ENCODE measurements at regions not wholly inside any gene's neighbourhood (a gene's known extent, or its start where the extent isn't known, plus 50 kb on each side); places are given as distances from the start of the nearest gene placed in this dataset.
A peak's percentile ranks its signal among the peaks of the same experiment; 100 is the strongest.

DNA sequence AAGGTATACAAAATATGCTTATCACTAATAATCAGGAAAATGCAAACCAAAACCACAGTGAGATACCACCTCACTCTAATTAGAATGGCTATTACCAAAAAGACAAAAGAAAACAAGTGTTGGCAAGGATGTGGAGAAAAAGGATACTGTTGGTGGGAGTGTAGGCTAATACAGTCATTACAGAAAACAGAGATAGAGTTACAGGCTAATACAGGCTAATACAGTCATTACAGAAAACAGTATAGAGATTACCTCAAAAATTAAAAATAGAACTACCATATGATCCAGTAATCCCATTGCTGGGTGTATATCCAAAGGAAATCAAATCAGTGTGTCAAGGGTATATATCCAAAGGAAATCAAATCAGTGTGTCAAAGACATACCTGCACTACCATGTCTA is 238.4 kb downstream of the PLPP3 start:
- no peak for DNase-seq

DNA sequence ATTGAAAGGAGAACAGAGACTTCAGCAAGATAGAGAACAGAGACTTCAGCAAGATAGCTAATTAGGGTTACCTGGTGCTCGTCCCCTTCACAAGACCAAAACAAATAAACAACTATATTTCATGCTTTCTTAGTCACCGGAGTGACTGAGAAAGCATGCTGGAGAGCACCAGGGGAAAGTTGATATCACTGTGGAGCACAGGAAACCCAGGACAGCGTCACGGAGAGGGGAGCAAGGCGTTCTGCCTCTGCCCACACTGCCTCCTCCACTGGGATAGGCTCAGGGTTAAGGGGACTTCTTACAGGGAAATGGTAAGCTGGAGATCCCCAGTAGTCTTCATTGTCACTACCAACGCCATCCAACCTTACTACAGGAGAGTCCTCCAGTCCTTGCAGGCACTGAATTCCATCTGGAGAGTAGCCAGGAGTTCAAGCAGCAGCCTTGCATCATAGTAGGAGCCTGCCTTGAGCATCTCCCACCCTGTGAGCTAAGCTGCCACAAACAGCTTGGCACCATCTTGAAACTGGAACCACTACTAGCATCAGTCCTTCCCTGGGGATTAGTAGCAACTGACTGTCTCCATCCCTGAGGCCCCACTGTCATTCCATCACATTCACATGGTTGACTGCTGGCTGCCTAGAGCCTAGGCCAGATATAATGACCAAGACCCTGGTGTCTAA is 239.4 kb downstream of the PLPP3 start:
- no peak for DNase-seq

DNA sequence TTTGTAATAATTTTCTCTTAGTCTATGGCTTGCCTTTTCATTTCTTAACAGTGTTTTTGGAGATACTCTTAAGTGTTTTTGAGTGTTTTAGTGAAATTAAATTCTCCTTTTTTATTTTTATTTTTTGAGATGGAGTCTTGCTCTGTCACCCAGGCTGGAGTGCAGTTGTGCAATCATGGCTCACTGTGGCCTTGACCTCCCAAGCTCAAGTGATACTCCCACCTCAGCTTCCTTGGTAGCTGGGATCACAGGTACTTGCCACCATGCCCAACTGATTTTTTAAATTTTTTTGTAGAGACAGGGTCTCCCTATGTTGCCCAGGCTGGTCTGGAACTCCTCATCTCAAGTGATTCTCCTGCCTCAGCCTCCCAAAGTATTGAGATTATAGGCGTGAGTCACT is 240.3 kb downstream of the PLPP3 start:
- DNase-seq: no peak

DNA sequence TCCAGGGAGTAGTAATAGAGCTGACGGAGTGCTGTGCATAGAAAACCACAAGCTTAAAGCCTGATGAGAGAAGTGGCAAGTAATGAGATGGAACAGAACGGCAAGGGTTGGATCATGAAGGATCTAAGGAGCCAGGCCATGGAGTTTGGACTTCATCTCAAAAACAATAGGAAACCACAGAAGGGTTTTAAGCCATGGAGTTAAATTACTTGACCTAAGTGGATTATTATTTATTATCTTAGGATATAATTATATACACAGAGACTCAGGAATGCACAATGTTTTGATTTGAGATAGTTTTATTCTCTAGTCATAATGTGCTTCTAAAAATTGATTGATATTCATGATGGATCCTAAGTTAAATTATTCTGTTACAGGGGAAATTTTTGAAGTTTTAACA is 242.4 kb downstream of the PLPP3 start:
- DNase-seq: no peak

DNA sequence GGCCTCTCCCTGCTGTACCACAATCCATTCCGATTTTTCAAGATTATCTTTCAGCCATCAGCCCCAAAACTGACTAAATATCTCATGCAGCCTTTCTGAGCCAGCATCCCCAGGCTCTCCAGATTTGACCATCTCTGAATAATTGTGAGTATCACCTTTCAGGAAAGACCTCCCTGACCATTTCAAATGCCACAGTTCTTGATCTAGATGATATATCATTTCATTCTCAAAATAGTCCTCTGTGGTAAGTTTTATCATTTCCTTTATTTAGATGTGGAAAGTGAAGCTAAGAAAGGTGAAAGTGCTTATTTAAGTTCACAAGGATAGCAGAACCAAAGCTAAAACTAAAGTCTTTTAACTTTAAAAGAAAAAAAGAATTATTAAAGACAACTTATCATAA is 244.0 kb downstream of the PLPP3 start:
- DNase-seq: no peak

DNA sequence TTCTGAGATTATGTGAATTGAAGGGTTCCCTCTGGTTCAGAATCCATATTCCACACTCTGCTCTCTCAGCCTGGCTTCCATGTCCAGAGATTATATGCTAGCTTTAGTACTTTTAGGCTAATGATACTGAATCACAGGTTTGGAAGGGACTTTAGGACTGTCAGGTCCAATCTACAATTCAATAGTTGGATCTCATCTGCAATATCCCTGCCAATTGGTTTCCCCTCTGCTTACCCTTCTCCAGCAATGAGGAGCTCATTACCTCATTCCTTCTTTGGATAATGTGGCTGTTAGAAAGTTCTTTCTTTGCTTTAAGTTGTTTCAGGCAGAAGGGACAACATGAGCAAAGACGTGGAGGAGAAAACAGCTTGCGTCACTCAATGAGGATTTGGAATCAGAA is 245.3 kb downstream of the PLPP3 start:
- no peak for DNase-seq

DNA sequence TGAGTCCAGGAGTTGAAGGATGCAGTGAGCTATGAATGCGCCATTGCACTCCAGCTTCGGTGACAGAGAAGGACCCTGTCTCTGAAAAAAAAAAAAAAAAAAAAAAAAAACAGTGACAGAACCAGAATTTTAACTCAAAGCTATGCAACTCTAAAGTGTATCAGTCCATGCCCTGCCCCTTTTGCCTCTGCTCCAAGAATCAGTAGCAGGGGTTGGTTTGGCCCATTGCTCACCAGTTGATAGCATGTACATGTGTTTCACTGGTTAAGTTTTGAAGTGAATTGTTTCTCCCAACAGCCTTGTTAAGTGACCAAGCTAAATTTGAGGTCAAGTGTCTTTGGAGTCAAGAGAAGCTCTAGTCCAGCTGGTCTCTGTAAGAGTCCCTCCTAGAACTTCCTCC is 245.9 kb downstream of the PLPP3 start:
- no peak for DNase-seq

DNA sequence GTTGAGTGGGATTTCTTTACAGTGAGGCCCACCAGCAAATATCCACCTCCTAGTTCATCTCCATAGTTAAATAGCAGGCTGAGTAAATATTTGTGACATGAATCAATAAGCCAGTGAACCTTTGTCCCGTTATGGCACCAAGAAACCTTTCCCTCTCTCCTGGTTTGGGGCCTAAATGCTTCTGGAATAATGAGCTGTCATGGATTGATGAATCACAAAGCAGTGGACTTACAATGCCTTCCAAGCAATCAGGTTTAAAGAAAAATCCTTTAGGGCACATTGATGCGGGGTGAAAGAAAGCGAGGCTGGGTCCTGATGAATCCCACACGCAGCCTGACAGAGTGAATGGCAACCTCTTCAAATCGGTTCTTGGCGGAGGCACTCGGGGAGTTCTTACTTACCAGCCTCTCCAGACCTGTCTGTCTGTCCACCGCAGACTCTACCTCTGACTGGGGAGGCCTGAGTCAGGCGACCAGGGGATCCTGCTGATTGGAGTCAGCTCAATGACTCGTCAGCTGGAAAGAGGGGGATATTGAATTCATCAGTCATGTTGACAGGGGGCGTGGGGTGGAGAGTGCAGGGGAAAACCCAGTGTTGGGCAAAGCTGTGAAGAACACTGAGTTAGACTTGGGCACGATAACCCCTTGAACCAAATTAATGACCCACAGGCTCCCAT is 247.3 kb downstream of the PLPP3 start:
- DNase-seq: no peak

DNA sequence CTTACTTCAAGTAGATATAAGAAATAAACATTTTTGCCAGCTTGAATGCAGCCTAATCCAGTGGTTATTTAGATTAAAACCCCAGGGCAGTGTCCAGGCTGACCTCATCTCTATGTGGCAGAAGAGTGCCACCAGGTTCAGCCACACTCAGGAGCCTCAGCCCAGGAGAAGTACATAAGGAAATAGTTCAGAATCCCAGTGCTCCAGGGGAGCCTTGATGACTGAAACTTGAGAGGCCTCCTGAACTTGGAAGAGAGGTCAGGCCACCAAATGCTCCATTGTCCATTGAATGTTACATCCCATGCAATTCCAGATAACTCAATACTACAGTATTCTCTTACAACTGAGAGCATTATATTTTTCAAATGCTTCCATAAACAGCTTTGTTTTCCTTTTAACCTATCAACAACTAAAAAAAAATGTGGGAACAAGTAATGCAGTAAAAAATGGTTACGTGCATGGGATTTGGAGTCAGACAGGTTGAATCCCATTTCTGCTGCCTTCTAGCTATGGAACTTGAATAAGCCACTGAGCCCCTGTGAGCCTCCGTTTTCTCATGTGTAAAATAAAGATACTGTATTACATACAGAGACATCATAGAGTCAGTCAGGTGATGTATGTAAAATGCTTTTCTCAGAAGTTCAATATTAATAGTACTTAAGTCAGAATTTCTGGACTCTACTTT is 248.0 kb downstream of the PLPP3 start:
- no peak for DNase-seq

DNA sequence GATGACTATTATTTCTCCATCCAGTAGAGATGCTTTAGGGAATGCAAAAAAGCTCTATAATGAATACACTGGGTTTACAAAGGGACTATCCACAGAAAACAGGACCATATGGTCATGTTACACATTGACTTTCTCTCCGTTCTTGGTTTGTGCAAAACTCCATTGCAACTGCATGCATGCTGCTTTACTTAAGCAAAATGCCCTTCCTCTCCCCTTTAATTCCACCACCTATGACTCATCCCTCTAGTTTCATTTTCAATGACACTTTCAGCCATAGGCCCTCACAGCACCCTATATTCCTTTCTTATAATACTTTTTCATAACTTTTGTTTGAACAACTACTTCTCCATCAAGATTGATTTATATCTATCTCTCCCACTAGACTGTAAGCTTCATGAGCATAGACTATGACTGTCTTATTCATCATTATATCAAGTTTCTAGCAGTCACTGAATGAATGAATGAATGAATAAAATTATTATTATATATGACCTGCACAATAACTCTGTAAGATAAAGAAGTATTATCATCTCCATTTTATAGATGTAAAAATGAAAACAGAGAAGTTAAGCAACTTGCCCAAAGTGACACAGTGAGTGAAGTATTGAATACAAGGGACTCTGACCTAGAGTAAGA is 248.9 kb downstream of the PLPP3 start:
- peak; percentile 3 for DNase-seq

DNA sequence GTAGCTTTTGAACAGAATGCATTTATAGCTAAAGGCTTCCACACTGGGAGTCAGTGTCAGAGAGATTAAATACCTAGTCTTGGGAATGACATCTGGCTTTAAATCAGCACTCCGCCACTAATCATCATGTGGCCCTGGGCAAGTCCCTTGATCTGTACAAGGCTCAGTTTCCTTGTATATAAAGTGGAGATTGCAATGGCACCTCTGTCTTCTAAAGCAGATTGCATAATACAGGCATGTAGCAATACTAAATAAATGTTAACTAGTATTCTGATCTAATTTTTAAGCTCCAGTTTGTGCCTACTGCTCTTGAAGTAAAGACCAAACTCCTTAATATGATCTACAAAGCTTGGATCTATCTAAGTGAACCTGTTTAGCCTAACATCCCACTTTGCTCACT is 249.4 kb downstream of the PLPP3 start:
- DNase-seq: no peak

DNA sequence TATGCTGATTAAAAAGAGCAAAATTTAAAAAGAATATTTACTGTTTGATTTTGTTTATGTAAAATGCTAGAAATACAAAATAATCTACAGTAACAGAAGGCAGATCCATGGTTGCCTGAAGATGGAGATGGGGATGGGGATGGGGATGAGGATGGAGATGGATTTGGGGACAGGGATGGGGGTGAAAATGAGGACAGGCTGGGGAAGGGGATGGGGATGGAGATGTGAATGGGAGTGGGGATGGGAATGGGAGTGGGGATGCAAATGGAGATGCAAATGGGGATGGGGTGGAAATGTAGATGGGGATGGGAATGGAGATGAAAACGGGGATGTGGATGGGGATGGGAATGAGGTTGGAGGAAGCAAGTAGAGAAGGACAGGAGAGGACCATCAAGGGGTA is 252.2 kb downstream of the PLPP3 start:
- no peak for DNase-seq

DNA sequence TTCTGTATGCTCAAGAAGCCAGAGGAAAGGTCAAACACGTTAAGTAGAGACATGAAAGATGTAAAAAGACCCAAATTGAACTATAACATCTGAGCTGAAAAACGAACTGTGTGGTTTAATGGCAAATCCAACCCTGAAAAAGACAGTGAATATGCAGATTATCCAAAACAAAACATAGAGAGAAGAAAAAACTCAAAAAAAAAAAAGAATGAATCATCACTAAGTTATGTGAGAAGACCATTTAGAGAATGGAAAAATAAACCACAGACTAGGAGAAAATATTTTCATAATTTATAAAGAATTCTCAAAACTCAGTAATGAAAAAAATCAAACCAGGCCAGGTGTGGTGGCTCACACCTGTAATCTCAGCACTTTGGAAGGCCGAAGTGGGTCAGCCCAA is 253.3 kb downstream of the PLPP3 start:
- DNase-seq: no peak

DNA sequence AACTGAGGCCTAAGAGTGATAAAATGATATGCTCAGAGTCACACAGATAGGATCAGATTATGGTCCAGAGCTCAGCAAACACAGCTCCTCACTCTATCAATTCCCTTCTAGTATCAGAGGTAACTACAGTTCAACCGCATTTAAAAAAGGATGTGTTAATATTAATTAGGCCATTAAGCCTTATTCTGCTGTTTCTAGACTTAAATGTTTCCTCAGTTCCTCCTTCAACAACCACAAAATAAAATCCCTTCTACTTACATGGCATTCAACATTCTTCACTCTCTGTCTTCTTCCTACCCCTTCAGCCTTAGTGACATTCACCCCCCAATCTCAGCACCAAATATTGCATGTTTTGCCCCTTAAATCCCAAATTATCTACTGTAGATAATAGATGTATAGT is 254.9 kb downstream of the PLPP3 start:
- DNase-seq: no peak

DNA sequence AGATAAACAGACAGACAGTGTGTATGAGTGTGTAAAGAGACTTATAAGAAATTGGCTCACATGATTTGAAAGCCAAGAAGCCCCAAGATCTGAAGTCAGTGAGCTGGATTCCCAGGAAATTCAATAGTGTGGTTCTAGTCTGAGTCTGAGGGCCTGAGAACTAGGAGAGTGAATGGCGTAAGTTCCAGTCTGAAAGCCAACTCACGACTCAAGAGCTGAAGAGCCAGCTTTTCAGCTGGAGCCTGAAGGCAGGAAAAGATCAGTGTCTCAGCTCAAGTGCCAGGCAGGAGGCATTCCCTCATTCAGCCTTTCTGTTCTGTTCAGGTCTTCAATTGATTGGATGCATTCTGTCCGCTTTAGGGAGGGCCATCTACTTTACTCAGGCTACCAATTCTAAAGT is 257.2 kb downstream of the PLPP3 start:
- DNase-seq: no peak

DNA sequence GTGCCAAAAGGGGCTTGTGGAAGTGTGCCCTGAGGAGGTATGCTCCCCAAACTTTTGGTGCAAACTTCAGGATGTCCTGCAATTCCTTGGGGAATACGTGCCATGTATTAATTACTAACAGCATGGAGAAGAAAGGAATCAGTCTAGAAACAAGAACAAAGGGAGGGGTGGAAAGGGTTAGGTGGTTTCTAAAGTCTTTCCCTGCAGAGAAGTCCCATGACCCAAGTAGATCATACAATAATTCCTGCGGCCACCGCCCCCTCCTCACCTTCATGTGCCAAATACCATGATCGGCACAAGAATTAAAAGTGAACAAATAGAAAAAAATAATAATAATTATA is 258.2 kb downstream of the PLPP3 start:
- DNase-seq: no peak

DNA sequence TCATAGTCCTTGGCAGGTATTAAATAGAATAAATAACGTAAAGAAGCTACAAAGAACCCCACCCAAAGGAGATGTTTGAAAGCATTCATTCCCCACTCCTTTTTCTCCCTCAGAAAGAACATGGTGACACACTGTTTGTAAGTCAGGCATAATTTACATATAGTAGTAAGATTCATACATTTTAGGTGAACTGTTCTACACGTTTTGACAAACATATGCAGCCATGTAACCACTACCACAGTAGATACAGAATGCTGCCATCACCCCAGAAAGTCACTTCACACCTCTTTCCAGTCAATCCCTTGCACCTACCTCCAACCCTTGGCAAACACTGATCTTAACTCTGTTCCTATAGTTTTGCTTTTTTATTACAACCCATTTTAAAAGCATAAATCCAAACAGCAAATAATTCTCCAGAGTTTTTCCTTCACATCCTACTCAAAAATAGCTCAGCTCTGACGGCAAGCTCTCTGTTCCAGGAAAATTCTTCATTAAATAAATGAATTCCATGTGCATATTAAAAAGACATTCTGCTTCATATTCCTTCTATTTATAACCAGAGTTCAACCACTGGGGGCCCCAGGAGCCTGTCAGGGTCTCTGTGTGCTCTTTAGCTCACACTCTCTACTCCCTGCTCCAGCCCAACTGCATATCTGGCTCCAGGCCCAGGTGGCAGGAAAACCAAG is 258.8 kb downstream of the PLPP3 start:
- no peak for DNase-seq

DNA sequence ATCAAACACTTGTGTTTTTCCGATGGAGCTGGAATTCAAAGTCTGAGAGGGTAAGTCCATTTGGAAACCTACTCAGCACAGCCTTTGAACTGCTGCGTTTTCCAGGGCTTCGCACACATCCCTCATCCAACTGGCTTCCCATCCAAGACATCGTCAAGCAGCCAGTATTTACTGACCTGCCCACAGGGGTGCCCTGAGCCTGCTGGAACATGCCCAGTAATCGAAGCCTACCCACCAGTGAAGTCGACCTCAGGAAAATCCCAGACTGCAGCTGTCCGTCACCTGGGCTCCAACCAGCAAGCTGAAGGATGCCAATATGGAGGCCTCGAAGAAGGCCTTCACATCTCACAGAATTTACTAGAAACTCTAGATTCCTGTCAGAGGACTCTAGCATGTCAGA is 261.6 kb downstream of the PLPP3 start:
- DNase-seq: no peak

DNA sequence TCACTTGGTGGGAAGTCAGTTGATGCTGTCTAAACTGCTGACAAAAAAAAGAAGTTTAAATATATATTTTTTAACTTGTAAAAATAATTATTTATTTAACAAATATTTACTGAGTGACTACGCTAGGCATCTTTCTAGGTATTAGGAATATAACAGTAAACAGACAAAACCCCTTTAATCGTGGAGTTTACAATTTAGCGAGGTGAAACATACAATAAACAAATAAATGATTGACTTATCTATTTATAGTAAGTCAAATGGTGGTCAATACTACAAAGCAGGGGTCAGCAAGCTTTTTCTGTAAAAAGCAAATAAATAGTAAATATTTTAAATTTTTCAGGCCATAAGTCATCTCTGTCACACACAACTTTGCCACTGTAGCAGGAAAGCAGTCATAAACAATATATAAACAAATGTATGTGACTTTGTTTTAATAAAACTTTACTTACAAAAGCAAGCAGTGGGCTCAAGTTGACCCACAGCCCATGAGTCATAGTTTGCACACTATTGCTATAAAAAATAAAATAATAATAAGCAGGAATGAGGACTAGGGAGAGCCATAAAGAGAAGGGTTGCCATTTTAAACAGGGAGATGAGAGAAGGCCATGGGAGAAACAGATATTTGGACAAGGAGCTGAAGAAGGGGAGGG is 263.9 kb downstream of the PLPP3 start:
- no peak for DNase-seq

DNA sequence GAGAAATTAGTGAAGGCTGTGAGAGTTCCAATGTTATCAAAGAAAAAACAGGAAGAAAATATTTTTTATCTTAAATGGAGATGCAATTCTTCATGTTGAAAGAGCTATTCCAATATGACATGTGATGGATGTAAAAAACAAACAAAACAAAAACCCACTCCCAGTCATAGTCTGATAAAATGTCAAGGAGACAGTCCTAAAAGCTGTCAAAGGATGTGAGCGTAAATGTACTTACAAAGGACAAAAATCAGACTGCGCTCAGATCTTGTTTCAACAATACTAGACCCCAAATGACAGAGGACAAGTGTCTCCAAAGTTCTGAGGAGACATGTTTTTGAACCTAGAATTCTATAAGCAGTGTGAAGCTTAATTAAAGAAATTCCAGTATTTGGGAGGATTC is 265.8 kb downstream of the PLPP3 start:
- no peak for DNase-seq

DNA sequence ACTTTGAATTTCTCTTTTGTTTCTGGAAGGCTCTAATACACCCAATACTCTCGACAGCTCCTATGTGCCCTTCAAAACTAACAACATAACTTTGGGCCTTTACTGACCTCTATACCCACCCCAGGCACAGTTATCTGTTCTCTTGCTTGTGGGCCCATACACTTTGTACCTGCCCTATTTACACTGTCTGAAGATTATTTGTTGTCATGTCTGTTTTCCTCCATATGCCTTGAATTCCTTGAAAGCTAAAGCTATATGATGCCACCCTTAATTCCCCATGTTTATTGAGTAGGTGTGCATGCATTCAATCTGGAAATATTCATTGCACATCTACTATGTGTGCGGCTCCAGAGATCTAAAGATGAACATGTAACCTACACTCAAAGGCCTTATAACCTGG is 267.6 kb downstream of the PLPP3 start:
- DNase-seq: no peak

DNA sequence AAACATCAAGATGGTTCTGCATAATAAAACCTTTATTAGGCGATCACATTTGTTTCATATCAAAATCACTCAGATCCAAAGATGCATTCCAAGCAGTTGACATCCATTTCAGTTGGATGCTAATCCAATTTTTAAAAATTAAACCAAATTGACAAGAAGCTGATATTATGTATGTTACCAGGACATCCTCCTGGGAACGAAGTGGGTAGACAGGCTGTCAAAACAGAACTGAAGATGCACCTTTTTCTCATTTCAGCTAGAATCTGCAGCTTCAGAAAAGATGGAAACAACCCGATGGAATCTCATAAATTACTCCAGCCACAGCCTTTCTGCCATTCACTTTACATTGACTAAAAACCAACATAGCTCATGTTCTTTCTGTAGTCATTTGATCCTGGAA is 268.4 kb downstream of the PLPP3 start:
- no peak for DNase-seq

DNA sequence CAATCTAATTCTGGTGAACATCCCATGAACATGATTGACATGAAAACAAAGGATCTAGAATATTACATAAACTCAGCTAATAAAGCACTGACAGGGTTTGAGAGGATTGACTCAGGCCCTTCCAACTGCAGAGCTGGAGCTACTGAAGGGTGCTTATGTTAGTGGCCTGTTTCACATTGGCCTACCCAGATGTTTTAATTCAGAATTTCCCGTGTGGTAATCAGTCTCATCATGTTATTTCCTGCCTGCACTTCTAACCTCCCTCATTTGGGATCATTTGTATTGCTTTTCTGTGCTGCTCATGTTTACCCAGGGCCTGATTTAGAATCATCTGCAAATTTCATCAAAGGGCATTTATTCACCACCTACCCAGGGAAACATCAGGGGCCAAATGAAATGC is 270.3 kb downstream of the PLPP3 start:
- DNase-seq: no peak
